ENCODE measurements at regions not wholly inside any gene's neighbourhood (a gene's known extent, or its start where the extent isn't known, plus 50 kb on each side); places are given as distances from the start of the nearest gene placed in this dataset.
A peak's percentile ranks its signal among the peaks of the same experiment; 100 is the strongest.

DNA sequence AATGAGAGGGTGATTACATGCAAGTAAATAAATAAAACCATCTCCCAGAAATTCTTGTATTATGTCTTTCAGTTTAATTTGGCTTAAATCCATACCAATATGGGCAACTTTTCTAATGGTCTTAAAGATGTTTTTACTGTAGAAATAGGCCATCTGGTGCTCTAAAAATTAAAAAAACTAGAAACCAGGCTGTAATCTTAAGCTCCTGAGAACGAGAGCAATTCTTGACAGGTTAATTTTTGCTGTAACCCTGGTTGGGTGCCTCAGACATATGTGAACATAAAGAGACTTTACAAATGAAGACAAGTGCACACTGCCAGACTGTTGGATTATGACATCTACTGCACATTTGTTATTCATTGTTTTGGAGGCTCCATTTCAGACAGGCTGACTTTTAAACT, 246.8 kb upstream of the DAB2 start:
- H3K4me3 ChIP-seq (ENCODE audit: low read depth, low read length) = no peak overlapping the region
- in situ Hi-C loops (cut with HindIII; ENCODE audit: low sequenced_read_pairs) = no loop called here
- peak; percentile 5 for DNase-seq (ENCODE audit: low read depth, low spot score)
- TF ChIP-seq, protein P1, sequence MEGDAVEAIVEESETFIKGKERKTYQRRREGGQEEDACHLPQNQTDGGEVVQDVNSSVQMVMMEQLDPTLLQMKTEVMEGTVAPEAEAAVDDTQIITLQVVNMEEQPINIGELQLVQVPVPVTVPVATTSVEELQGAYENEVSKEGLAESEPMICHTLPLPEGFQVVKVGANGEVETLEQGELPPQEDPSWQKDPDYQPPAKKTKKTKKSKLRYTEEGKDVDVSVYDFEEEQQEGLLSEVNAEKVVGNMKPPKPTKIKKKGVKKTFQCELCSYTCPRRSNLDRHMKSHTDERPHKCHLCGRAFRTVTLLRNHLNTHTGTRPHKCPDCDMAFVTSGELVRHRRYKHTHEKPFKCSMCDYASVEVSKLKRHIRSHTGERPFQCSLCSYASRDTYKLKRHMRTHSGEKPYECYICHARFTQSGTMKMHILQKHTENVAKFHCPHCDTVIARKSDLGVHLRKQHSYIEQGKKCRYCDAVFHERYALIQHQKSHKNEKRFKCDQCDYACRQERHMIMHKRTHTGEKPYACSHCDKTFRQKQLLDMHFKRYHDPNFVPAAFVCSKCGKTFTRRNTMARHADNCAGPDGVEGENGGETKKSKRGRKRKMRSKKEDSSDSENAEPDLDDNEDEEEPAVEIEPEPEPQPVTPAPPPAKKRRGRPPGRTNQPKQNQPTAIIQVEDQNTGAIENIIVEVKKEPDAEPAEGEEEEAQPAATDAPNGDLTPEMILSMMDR (IDR thresholded peaks at IDR 0.05; ENCODE audit: low read depth, low read length) = no peak

DNA sequence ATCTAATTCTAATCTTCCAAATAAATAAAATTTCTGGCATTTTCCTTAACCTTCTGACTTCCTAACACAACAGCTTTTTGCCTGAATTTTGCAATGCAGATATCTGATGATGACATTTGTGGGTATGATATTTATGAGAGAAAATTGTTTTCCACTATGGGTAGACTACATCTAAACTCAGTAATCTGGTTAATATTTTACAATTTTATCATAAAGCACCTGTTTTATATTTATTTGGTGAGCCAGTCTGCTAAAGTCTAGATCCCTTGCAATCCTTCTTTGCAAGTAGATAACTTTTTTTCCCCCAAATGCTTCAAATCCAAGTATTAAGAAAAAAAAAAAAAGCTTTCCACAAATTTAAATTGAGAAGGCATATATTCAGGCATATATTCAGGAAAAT, 246.2 kb upstream of the DAB2 start:
- H3K4me3 ChIP-seq (ENCODE audit: low read depth, low read length) = no peak overlapping the region
- TF ChIP-seq, protein P1 (IDR thresholded peaks at IDR 0.05; ENCODE audit: low read depth, low read length) = no peak
- in situ Hi-C loops (cut with HindIII; ENCODE audit: low sequenced_read_pairs) = no loop called here
- DNase-seq (ENCODE audit: low read depth, low spot score) = no peak

DNA sequence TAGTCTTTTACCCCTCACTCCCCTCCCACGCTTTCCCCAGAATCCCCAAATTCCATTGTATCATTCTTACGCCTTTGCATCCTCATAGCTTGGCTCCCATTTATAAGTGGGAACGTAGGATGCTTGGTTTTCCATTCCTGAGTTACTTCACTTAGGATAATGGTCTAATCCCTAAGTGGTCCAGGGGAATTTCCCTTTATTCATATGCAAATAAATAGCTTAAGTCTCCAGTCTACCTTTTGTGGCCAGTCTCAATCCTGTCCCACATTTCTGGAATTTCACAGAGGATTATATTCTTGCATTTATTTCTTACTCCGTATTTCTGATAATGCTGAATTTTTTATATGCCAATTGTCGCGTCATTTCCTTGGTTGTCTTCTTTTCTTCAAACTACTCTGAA, 245.6 kb upstream of the DAB2 start:
- DNase-seq (ENCODE audit: low read depth, low spot score) = no peak
- in situ Hi-C loops (cut with HindIII; ENCODE audit: low sequenced_read_pairs) = no loop called here

DNA sequence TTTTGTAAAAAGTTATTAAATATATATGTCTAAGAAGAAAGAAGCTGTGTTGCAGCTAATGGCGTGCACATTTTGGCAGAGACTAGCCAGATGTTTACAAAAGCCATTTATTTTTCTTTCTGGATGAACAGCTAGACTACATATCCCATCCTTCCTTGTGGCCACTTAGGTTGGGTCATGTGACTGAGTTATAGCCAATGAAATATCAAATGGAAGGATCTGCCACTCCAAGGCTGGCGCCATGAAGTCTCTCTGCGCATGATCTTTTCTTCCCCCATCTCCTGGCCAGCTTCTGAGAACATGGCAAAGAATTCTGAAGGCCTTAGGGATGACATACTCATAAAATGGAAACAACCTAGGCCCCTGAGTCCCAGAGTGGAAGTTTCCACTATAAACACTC, 244.2 kb upstream of the DAB2 start:
- TF ChIP-seq, protein P1 (IDR thresholded peaks at IDR 0.05; ENCODE audit: low read depth, low read length) = no peak
- in situ Hi-C loops (cut with HindIII; ENCODE audit: low sequenced_read_pairs) = no loop called here
- no peak overlapping the region for H3K4me3 ChIP-seq (ENCODE audit: low read depth, low read length)
- no peak for DNase-seq (ENCODE audit: low read depth, low spot score)

More for the DNA sequence above, 245.6 kb upstream of the DAB2 start:
- TF ChIP-seq, protein P1 (IDR thresholded peaks at IDR 0.05; ENCODE audit: low read depth, low read length) = no peak
- H3K4me3 ChIP-seq (ENCODE audit: low read depth, low read length) = no peak overlapping the region

GRCh38 chr5:39665328-39665727, 240.5 kb upstream of the DAB2 start:
- TF ChIP-seq, protein P1 (IDR thresholded peaks at IDR 0.05; ENCODE audit: low read depth, low read length) = no peak
- in situ Hi-C loops (cut with HindIII; ENCODE audit: low sequenced_read_pairs) = no loop called here
- H3K4me3 ChIP-seq (ENCODE audit: low read depth, low read length) = no peak overlapping the region
- no peak for DNase-seq (ENCODE audit: low read depth, low spot score)

GRCh38 chr5:39662945-39663344, 238.2 kb upstream of the DAB2 start:
- DNase-seq (ENCODE audit: low read depth, low spot score) = no peak
- in situ Hi-C loops (cut with HindIII; ENCODE audit: low sequenced_read_pairs) = no loop called here
- TF ChIP-seq, protein P1 (IDR thresholded peaks at IDR 0.05; ENCODE audit: low read depth, low read length) = no peak
- H3K4me3 ChIP-seq (ENCODE audit: low read depth, low read length) = no peak overlapping the region
